Spleen (tissue), 7 donors: ENCODE measurements at regions not wholly inside any gene's neighbourhood (a gene's known extent, or its start where the extent isn't known, plus 50 kb on each side); places are given as distances from the start of the nearest gene placed in this dataset.

Source experiments
- POLR2AphosphoS5 ChIP-seq, 3 donors: sonication (generic); formaldehyde crosslinking; IDR thresholded peaks; one replicate each; pipeline ENCODE4 v1.5.1; 2017; ENCODE audit warnings: antibody characterized with exemption in 3 of 3
- TF ChIP-seq, protein P1 (sequence below), 11 experiments: fragments of 200-600 bp in 7 of 11; fragments of 450-650 bp in 4 of 11; sonication (generic) in 4 of 11; IDR thresholded peaks in 8 of 11; conservative IDR thresholded peaks in 3 of 11; 1 replicate in 7 of 11; 2 replicates in 4 of 11; pipeline versions ENCODE4 v1.4.0 to v1.8.0; 2016 to 2021; ENCODE audit warnings: antibody characterized with exemption in 11 of 11, inconsistent platforms in 4 of 11, mild to moderate bottlenecking in 1 of 11
- donor health status: DM: no; HTN: no; CAD: no; lungs with moderate emphysema.
- donor health status: DM: no; HTN: no; CAD: no.
- donor health status: DM: no; HTN: no; CAD: no.

DNA sequence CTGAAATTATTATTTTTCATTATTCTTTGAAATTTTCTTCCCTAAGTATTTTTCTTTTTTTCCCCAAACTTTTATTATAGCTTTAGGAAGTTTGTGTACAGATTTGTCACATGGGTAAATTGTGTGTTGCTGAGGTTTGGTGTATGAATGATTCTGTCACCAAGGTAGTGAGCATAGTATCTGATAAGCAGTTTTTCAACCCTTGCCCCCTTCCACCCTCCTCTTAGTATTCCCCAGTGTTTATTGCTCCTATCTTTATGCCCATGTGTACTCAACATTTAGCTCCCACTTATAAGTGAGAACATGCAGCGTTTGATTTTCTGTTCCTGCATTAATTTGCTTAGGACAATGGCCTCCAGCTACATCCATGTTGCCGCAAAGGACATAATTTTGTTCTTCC is 103.9 kb upstream of the MAGEB2 start:
- TF ChIP-seq, protein P1, sequence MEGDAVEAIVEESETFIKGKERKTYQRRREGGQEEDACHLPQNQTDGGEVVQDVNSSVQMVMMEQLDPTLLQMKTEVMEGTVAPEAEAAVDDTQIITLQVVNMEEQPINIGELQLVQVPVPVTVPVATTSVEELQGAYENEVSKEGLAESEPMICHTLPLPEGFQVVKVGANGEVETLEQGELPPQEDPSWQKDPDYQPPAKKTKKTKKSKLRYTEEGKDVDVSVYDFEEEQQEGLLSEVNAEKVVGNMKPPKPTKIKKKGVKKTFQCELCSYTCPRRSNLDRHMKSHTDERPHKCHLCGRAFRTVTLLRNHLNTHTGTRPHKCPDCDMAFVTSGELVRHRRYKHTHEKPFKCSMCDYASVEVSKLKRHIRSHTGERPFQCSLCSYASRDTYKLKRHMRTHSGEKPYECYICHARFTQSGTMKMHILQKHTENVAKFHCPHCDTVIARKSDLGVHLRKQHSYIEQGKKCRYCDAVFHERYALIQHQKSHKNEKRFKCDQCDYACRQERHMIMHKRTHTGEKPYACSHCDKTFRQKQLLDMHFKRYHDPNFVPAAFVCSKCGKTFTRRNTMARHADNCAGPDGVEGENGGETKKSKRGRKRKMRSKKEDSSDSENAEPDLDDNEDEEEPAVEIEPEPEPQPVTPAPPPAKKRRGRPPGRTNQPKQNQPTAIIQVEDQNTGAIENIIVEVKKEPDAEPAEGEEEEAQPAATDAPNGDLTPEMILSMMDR (IDR thresholded peaks at IDR 0.05 in 8 of 11, conservative IDR thresholded peaks at IDR 0.05 in 3 of 11): no peak
- no peak for TF ChIP-seq POLR2AphosphoS5 (IDR thresholded peaks at IDR 0.05)
